ENCODE measurements at regions not wholly inside any gene's neighbourhood (a gene's known extent, or its start where the extent isn't known, plus 50 kb on each side); places are given as distances from the start of the nearest gene placed in this dataset.

- Mint-ChIP-seq H3K36me3 (ENCODE audit: unreplicated experiment) (no peaks in the 10 kb centered on the region), H3K9me3 (ENCODE audit: unreplicated experiment) (no peaks in the 10 kb centered on the region), H3K27me3 (ENCODE audit: unreplicated experiment) (peaks cover 8% of the 10 kb centered on the region), H3K27ac (ENCODE audit: unreplicated experiment) (no peak overlapping the region), H3K4me1 (ENCODE audit: unreplicated experiment) (no peaks in the 10 kb centered on the region), H3K4me3 (ENCODE audit: unreplicated experiment) (no peak overlapping the region)
- DNase-seq (ENCODE audit: extremely low spot score, unreplicated experiment) = no peak
- TF ChIP-seq, protein P1, sequence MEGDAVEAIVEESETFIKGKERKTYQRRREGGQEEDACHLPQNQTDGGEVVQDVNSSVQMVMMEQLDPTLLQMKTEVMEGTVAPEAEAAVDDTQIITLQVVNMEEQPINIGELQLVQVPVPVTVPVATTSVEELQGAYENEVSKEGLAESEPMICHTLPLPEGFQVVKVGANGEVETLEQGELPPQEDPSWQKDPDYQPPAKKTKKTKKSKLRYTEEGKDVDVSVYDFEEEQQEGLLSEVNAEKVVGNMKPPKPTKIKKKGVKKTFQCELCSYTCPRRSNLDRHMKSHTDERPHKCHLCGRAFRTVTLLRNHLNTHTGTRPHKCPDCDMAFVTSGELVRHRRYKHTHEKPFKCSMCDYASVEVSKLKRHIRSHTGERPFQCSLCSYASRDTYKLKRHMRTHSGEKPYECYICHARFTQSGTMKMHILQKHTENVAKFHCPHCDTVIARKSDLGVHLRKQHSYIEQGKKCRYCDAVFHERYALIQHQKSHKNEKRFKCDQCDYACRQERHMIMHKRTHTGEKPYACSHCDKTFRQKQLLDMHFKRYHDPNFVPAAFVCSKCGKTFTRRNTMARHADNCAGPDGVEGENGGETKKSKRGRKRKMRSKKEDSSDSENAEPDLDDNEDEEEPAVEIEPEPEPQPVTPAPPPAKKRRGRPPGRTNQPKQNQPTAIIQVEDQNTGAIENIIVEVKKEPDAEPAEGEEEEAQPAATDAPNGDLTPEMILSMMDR (IDR thresholded peaks at IDR 0.05) = no peak
Measured at GRCh38 chrX:130990723-130991122, 67.4 kb upstream of the ARHGAP36 start.

DNA sequence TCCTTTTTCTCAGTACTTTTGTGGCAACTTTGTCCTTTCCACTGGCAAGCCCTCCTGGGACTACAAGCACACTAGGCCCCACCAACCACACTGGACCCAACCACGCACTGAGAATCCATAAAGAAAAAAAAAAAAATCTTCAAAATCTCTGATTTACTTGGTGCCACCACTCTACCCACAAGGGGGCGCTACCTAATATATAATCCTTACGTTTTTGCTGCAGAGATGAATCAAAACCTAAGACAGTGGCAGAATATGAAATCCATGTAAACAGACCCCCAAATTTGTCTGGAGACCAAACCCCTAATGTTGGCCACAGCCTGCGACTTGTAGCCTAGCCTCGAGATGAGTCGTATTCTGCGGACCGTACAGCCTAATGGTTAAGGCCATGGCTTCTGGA, 63.5 kb upstream of the ARHGAP36 start:
- H3K27me3 Mint-ChIP-seq (ENCODE audit: unreplicated experiment) = peaks cover 8% of the 10 kb centered on the region
- no peaks in the 10 kb centered on the region for H3K4me1 Mint-ChIP-seq (ENCODE audit: unreplicated experiment)
- no peak overlapping the region for H3K27ac Mint-ChIP-seq (ENCODE audit: unreplicated experiment)
- H3K36me3 Mint-ChIP-seq (ENCODE audit: unreplicated experiment) = no peaks in the 10 kb centered on the region
- TF ChIP-seq, protein P1 (IDR thresholded peaks at IDR 0.05) = peak; percentile 64
- H3K4me3 Mint-ChIP-seq (ENCODE audit: unreplicated experiment) = no peak overlapping the region
- H3K9me3 Mint-ChIP-seq (ENCODE audit: unreplicated experiment) = no peaks in the 10 kb centered on the region
- no peak for DNase-seq (ENCODE audit: extremely low spot score, unreplicated experiment)

DNA sequence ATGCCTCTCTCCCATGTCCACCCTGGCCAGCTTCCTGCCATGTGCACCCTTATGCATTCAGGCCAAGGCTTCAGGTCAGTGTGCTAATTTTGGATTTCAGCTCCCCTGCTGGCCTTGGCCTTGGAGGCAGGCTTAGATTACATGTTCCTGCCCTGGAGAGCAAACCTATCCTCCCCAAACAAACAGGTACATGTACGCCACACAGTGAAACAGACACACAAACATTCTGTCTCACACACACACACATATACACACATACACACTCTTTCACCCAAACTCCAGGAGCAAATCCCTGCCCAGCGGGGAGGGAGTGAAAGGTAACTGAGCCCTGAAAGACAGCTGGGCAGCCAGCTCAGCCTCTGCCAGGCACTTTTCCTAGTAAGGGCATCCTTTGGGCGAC, 62.7 kb upstream of the ARHGAP36 start:
- no peaks in the 10 kb centered on the region for H3K9me3 Mint-ChIP-seq (ENCODE audit: unreplicated experiment)
- no peaks in the 10 kb centered on the region for H3K4me1 Mint-ChIP-seq (ENCODE audit: unreplicated experiment)
- H3K27me3 Mint-ChIP-seq (ENCODE audit: unreplicated experiment) = peaks cover 8% of the 10 kb centered on the region
- no peak overlapping the region for H3K4me3 Mint-ChIP-seq (ENCODE audit: unreplicated experiment)
- no peak overlapping the region for H3K27ac Mint-ChIP-seq (ENCODE audit: unreplicated experiment)
- no peaks in the 10 kb centered on the region for H3K36me3 Mint-ChIP-seq (ENCODE audit: unreplicated experiment)
- TF ChIP-seq, protein P1 (IDR thresholded peaks at IDR 0.05) = no peak
- no peak for DNase-seq (ENCODE audit: extremely low spot score, unreplicated experiment)

DNA sequence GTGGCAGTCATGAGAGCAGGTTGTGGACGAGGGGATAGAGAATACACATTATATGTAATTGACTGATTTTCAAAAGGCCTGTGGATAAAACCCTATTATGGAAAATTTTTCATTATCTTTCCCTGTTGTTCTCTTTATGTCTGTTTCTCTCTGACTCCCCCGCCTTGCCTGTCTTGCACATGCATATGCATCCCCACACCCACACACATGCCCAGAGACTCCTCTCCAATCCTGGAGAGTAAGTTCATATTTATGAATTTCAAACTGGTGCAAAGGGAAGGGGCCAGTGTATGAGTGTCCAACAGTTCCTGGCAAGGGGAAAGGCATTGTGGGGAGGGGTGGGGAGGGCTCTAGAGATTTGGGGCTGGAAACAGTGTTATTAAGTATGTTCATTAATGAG, 60.8 kb upstream of the ARHGAP36 start:
- peaks cover 7% of the 10 kb centered on the region for H3K27me3 Mint-ChIP-seq (ENCODE audit: unreplicated experiment)
- H3K4me1 Mint-ChIP-seq (ENCODE audit: unreplicated experiment) = no peaks in the 10 kb centered on the region
- TF ChIP-seq, protein P1 (IDR thresholded peaks at IDR 0.05) = no peak
- no peak overlapping the region for H3K27ac Mint-ChIP-seq (ENCODE audit: unreplicated experiment)
- H3K9me3 Mint-ChIP-seq (ENCODE audit: unreplicated experiment) = no peaks in the 10 kb centered on the region
- no peak overlapping the region for H3K4me3 Mint-ChIP-seq (ENCODE audit: unreplicated experiment)
- no peak for DNase-seq (ENCODE audit: extremely low spot score, unreplicated experiment)
- no peaks in the 10 kb centered on the region for H3K36me3 Mint-ChIP-seq (ENCODE audit: unreplicated experiment)

DNA sequence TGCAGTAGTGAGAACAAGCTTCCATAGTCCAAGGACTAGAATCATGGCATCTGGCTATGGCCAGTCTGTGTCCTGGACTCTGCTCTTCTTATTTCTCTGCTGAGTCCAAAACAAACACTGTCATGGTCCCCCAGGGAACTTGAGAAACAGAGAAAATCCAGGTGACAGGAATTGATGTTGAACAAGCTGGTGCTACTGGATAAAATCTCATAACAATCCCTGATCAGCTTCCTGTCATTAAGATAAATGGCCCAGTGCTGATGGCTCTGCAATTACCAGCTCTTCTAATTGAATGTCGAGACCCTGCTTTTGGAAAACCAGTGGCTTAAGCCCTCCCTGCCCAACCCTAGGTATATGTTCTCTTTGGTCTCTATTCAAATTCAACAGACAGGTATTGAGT, 58.8 kb upstream of the ARHGAP36 start:
- DNase-seq (ENCODE audit: extremely low spot score, unreplicated experiment) = no peak
- peaks cover 4% of the 10 kb centered on the region for H3K9me3 Mint-ChIP-seq (ENCODE audit: unreplicated experiment)

More for the DNA sequence above, 58.8 kb upstream of the ARHGAP36 start:
- Mint-ChIP-seq H3K4me1 (ENCODE audit: unreplicated experiment) (no peaks in the 10 kb centered on the region), H3K27me3 (ENCODE audit: unreplicated experiment) (no peaks in the 10 kb centered on the region), H3K4me3 (ENCODE audit: unreplicated experiment) (no peak overlapping the region), H3K36me3 (ENCODE audit: unreplicated experiment) (no peaks in the 10 kb centered on the region), H3K27ac (ENCODE audit: unreplicated experiment) (no peak overlapping the region)
- TF ChIP-seq, protein P1 (IDR thresholded peaks at IDR 0.05) = no peak

Measured in osteocyte (in vitro differentiated cells).